HepG2 (cell line): ENCODE measurements at regions not wholly inside any gene's neighbourhood (a gene's known extent, or its start where the extent isn't known, plus 50 kb on each side); places are given as distances from the start of the nearest gene placed in this dataset.

Source experiments
- BCL3 ChIP-seq: sonication (generic); formaldehyde crosslinking; IDR thresholded peaks from 2 replicates; pipeline ENCODE4 v1.5.1; 2020; ENCODE audit warnings: mild to moderate bottlenecking, missing genetic modification reagents, moderate library complexity
- EP300 ChIP-seq, 3 experiments: sonication (generic) in 1 of 3; formaldehyde crosslinking in 1 of 3; IDR thresholded peaks; 2 replicates each; pipeline versions ENCODE4 v1.5.1 to v1.6.1; 2011 to 2020; ENCODE audit warnings: low read depth in 2 of 3, low read length in 2 of 3, borderline replicate concordance in 1 of 3, improper control_type of control experiment in 1 of 3, mild to moderate bottlenecking in 1 of 3, missing genetic modification reagents in 1 of 3, moderate library complexity in 1 of 3
- GABPB1 ChIP-seq: IDR thresholded peaks from 2 replicates; pipeline ENCODE4 v1.6.1; 2016; ENCODE audit warnings: mild to moderate bottlenecking, missing genetic modification reagents, moderate library complexity, missing compliant biosample characterization
- KDM5A ChIP-seq: fragments of 200-600 bp; sonication (generic); IDR thresholded peaks from 2 replicates; pipeline ENCODE4 v1.7.0; 2018; ENCODE audit warnings: antibody characterized with exemption, mild to moderate bottlenecking, low read length, borderline replicate concordance
- KLF16 ChIP-seq, 2 experiments: sonication (generic) in 1 of 2; formaldehyde crosslinking in 1 of 2; IDR thresholded peaks; 2 replicates each; pipeline versions ENCODE4 v1.6.1 to v1.8.0; 2016 to 2023; ENCODE audit warnings: missing genetic modification reagents in 2 of 2, missing compliant biosample characterization in 1 of 2
- MAX ChIP-seq: IDR thresholded peaks from 2 replicates; pipeline ENCODE4 v1.6.1; 2012; ENCODE audit warnings: inconsistent platforms
- POLR2A ChIP-seq, 2 experiments: IDR thresholded peaks; 2 replicates each; pipeline ENCODE4 v1.6.1; 2011; ENCODE audit warnings: low read depth in 2 of 2, low read length in 2 of 2, mild to moderate bottlenecking in 1 of 2, moderate library complexity in 1 of 2; ENCODE audit not compliant: insufficient read depth in 1 of 2
- RXRA ChIP-seq: sonication (generic); formaldehyde crosslinking; IDR thresholded peaks from 2 replicates; pipeline ENCODE4 v1.5.1; 2020; ENCODE audit warnings: missing genetic modification reagents
- TAF1 ChIP-seq: sonication (generic); formaldehyde crosslinking; IDR thresholded peaks from 2 replicates; pipeline ENCODE4 v1.4.0; 2020; ENCODE audit warnings: missing genetic modification reagents
- TFE3 ChIP-seq: IDR thresholded peaks from 2 replicates; pipeline ENCODE4 v1.6.1; 2016
- ZNF263 ChIP-seq: sonication (generic); formaldehyde crosslinking; IDR thresholded peaks from 2 replicates; pipeline ENCODE4 v1.4.0; 2020; ENCODE audit warnings: missing genetic modification reagents
- ZNF282 ChIP-seq: fragments of 450-650 bp; IDR thresholded peaks from 2 replicates; pipeline ENCODE4 v1.6.1; 2018; ENCODE audit not compliant: partially characterized antibody

GRCh38 chr6:3660473-3660872, 91.0 kb downstream of the PXDC1 start:
- TF ChIP-seq BCL3 (CRISPR knock-in tag) = no peak
- no peak for TF ChIP-seq EP300 (IDR thresholded peaks at IDR 0.05; ENCODE audit: low read depth in 2 of 2, low read length in 2 of 2)
- TF ChIP-seq EP300 (CRISPR knock-in tag; IDR thresholded peaks at IDR 0.05; ENCODE audit: borderline replicate concordance) = no peak
- TF ChIP-seq MAX = no peak
- TF ChIP-seq TFE3 (CRISPR knock-in tag) = no peak
- TF ChIP-seq ZNF263 (CRISPR knock-in tag) = no peak
- no peak for TF ChIP-seq TAF1 (CRISPR knock-in tag)
- no peak for TF ChIP-seq KLF16 (CRISPR knock-in tag; IDR thresholded peaks at IDR 0.05)
- no peak for TF ChIP-seq POLR2A (IDR thresholded peaks at IDR 0.05; ENCODE audit: insufficient read depth in 1 of 2, low read depth in 2 of 2, low read length in 2 of 2)
- TF ChIP-seq RXRA (CRISPR knock-in tag) = no peak
- no peak for TF ChIP-seq GABPB1 (CRISPR knock-in tag)
- TF ChIP-seq KDM5A = no peak
- TF ChIP-seq ZNF282 = no peak
